NT2/D1 (cell line): ENCODE measurements at regions not wholly inside any gene's neighbourhood (a gene's known extent, or its start where the extent isn't known, plus 50 kb on each side); places are given as distances from the start of the nearest gene placed in this dataset.

Experiments used
- YY1 ChIP-seq: IDR thresholded peaks from 2 replicates; pipeline ENCODE4 v1.6.1; 2011; ENCODE audit not compliant: insufficient read length, insufficient read depth
- ZNF274 ChIP-seq: IDR thresholded peaks from 2 replicates; pipeline ENCODE4 v1.6.1; 2011; ENCODE audit warnings: mild to moderate bottlenecking, low read depth, low read length

DNA sequence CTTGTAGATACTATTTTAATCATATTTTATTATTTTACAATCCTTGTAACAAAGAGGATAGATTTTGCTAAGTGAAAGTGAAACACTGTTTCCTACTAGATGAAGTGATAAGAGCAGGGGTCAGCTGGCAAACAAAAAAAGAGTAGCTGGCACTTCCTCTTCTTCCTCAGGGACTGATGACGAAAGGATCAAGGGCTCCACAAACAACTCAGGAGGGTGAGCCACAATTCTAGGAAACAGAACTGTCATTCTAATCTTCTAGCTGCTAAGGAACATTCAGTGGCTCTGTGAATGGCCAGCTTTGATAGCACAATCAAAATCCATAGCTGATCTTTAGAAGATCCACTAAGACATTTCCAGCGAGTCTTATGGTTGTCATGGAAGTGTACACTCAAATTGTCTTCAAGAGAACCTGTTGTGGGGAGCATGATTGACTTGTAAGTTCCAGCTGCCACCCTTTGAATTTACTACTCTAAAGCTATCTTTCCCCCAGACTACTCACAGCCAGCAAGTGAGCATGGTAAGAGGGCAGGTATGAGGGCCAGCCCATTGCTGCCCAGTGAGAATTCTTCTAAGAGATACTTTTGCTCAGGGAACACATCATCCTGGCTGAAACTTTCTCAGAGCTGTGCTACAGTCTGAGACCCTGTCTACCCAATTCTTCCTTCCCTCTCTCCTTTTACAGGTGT lies 275.7 kb upstream of the RASGEF1B start:
- TF ChIP-seq YY1 (no peak), ZNF274 (no peak)
